B cell (primary cell): ENCODE measurements at regions not wholly inside any gene's neighbourhood (a gene's known extent, or its start where the extent isn't known, plus 50 kb on each side); places are given as distances from the start of the nearest gene placed in this dataset.

Source experiments
- ATAC-seq: fragments of 200-7000 bp; cut with Tn5 transposase; one replicate; pipeline ENCODE4 v1.10.0; 2021; ENCODE audit warnings: low read depth, mild to moderate bottlenecking, moderate number of reproducible peaks, moderate library complexity
- CTCF ChIA-PET: fragments of 350-600 bp; sonication (Branson Sonifier 250); formaldehyde crosslinking; loops from one replicate; lab custom pipeline; 2021; ENCODE audit warnings: antibody characterized with exemption, inconsistent platforms; lab: Charles Lee
- POLR2A ChIA-PET: fragments of 350-600 bp; sonication (Branson Sonifier 250); formaldehyde crosslinking; loops from one replicate; lab custom pipeline; 2021; ENCODE audit warnings: antibody characterized with exemption; lab: Charles Lee
- DNase-seq: peaks from one replicate; pipeline ENCODE4 v3.0.0; 2013
- H2AFZ ChIP-seq: 2 replicates; pipeline ENCODE4 v1.6.1; 2012; ENCODE audit warnings: mild to moderate bottlenecking, low read depth, low read length; ENCODE audit not compliant: insufficient read depth, poor library complexity, severe bottlenecking
- H3K27ac ChIP-seq, 2 donors: 1 replicate in 1 of 2; 2 replicates in 1 of 2; pipeline ENCODE4 v1.5.1; 2012 to 2013; ENCODE audit warnings: low read length in 2 of 2, mild to moderate bottlenecking in 2 of 2, moderate library complexity in 1 of 2
- H3K27me3 ChIP-seq, 4 experiments: fragments of 200-600 bp in 1 of 4; sonication (generic) in 1 of 4; replicated peaks in 1 of 4; 1 replicate in 2 of 4; 2 replicates in 2 of 4; pipeline versions ENCODE4 v1.6.1 to v1.7.0; 2013 to 2016; ENCODE audit warnings: low read length in 3 of 4, mild to moderate bottlenecking in 2 of 4, mixed read lengths in 1 of 4, moderate library complexity in 1 of 4; ENCODE audit not compliant: insufficient read depth in 4 of 4, control insufficient read depth in 3 of 4; ENCODE audit errors: control extremely low read depth in 1 of 4
- H3K36me3 ChIP-seq, 2 experiments: replicated peaks in 1 of 2; 1 replicate in 1 of 2; 2 replicates in 1 of 2; pipeline versions ENCODE4 v1.6.1 to v1.7.1; 2013; ENCODE audit warnings: low read length in 1 of 2; ENCODE audit not compliant: insufficient read depth in 2 of 2, control insufficient read depth in 1 of 2; ENCODE audit errors: control extremely low read depth in 1 of 2, extremely low read depth in 1 of 2
- H3K4me1 ChIP-seq, 2 donors: fragments of 200-600 bp in 1 of 2; sonication (generic) in 1 of 2; 1 replicate in 1 of 2; 2 replicates in 1 of 2; pipeline versions ENCODE4 v1.5.1 to v1.6.1; 2013 to 2017; ENCODE audit warnings: low read length in 2 of 2; ENCODE audit not compliant: control insufficient read depth in 2 of 2, insufficient read depth in 2 of 2
- H3K4me2 ChIP-seq: replicated peaks from 2 replicates; pipeline ENCODE3; 2012; ENCODE audit warnings: mild to moderate bottlenecking, low read depth, low read length; ENCODE audit not compliant: poor library complexity, severe bottlenecking
- H3K4me3 ChIP-seq, 5 experiments: fragments of 200-600 bp in 1 of 5; sonication (generic) in 1 of 5; 1 replicate in 3 of 5; 2 replicates in 2 of 5; pipeline versions ENCODE4 v1.5.1 to v1.7.0; 2011 to 2016; ENCODE audit warnings: low read length in 4 of 5, mild to moderate bottlenecking in 4 of 5, low read depth in 2 of 5, control low read depth in 1 of 5, moderate library complexity in 1 of 5; ENCODE audit not compliant: insufficient read depth in 1 of 5; ENCODE audit errors: control extremely low read depth in 1 of 5, extremely low read depth in 1 of 5
- H3K79me2 ChIP-seq: fragments of 200-600 bp; sonication (generic); one replicate; pipeline ENCODE4 v1.6.0; 2016; ENCODE audit warnings: low read length; ENCODE audit not compliant: control insufficient read depth, insufficient read depth
- H3K9ac ChIP-seq: fragments of 200-600 bp; sonication (generic); 2 replicates; pipeline ENCODE4 v1.6.1; 2017; ENCODE audit warnings: mild to moderate bottlenecking, low read length, moderate library complexity
- H3K9me3 ChIP-seq, 3 donors: one replicate each; pipeline versions ENCODE4 v1.6.1 to v1.7.1; 2013; ENCODE audit warnings: low read length in 2 of 3; ENCODE audit not compliant: control insufficient read depth in 2 of 3, insufficient read depth in 1 of 3; ENCODE audit errors: control extremely low read depth in 1 of 3
- H4K20me1 ChIP-seq: 2 replicates; pipeline ENCODE4 v1.6.0; 2012; ENCODE audit warnings: mild to moderate bottlenecking, low read length; ENCODE audit not compliant: insufficient read depth, control insufficient read depth, poor library complexity, severe bottlenecking
- H3K27ac Mint-ChIP-seq: one replicate; pipeline ENCODE4 v1.8.0; 2021; ENCODE audit warnings: mixed read lengths
- H3K27me3 Mint-ChIP-seq: one replicate; pipeline ENCODE4 v1.8.0; 2021; ENCODE audit warnings: mixed read lengths
- H3K4me1 Mint-ChIP-seq: one replicate; pipeline ENCODE4 v1.8.0; 2021; ENCODE audit warnings: mixed read lengths
- H3K4me3 Mint-ChIP-seq: one replicate; pipeline ENCODE4 v1.8.0; 2021; ENCODE audit warnings: mixed read lengths
- H3K9me3 Mint-ChIP-seq: one replicate; pipeline ENCODE4 v1.8.0; 2022; ENCODE audit warnings: mixed read lengths; ENCODE audit not compliant: insufficient read depth
- CTCF ChIP-seq: fragments of 200-600 bp; IDR thresholded peaks from one replicate; pipeline ENCODE4 v1.8.0; 2022; ENCODE audit warnings: antibody characterized with exemption, mild to moderate bottlenecking
- EZH2 ChIP-seq: IDR thresholded peaks from 2 replicates; pipeline ENCODE4 v1.6.1; 2012; ENCODE audit warnings: borderline replicate concordance, low read depth, mild to moderate bottlenecking, moderate library complexity, low read length; ENCODE audit not compliant: insufficient read depth, poor library complexity, severe bottlenecking
- WGBS: methylation state at CpG from one replicate; pipeline ENCODE4 v1.1.5; 2013; ENCODE audit warnings: missing lambda C conversion rate; ENCODE audit not compliant: insufficient coverage; 5-methylcytosine and 5-hydroxymethylcytosine counted together
- intact Hi-C: fragments of 100-400 bp; cut with micrococcal nuclease; formaldehyde crosslinking; loops from one replicate; pipeline ENCODE4 v1.10.0; 2022

- CTCF ChIA-PET = no interaction called here
- Mint-ChIP-seq H3K4me3 (no peak overlapping the region), H3K4me1 (no peaks in the 10 kb centered on the region), H3K9me3 (no peaks in the 10 kb centered on the region), H3K27ac (no peak overlapping the region), H3K27me3 (peaks cover 3% of the 10 kb centered on the region)
- H4K20me1 ChIP-seq = no peaks in the 10 kb centered on the region
- no peak overlapping the region for H3K27ac ChIP-seq
- peaks cover 0 to 9% (median 1%) of the 10 kb centered on the region in 3 donors for H3K9me3 ChIP-seq
- H3K27me3 ChIP-seq = no peaks in the 10 kb centered on the region
- POLR2A ChIA-PET = no interaction called here
- no peaks in the 10 kb centered on the region for H3K4me1 ChIP-seq
- H3K79me2 ChIP-seq = no peaks in the 10 kb centered on the region
- H2AFZ ChIP-seq = no peak overlapping the region
- DNase-seq (no peak), ATAC-seq (no peak)
- H3K4me3 ChIP-seq = no peak overlapping the region
- H3K9ac ChIP-seq = no peak overlapping the region
- H3K36me3 ChIP-seq = no peaks in the 10 kb centered on the region
- TF ChIP-seq EZH2 (no peak), CTCF (no peak)
- no peak overlapping the region for H3K4me2 ChIP-seq
- intact Hi-C loops = no loop called here
- WGBS = no CpG with 5 or more reads among the region's 2 CpGs
Observed at GRCh38 chr3:135596563-135596962, 369.0 kb upstream of the PPP2R3A start.

DNA sequence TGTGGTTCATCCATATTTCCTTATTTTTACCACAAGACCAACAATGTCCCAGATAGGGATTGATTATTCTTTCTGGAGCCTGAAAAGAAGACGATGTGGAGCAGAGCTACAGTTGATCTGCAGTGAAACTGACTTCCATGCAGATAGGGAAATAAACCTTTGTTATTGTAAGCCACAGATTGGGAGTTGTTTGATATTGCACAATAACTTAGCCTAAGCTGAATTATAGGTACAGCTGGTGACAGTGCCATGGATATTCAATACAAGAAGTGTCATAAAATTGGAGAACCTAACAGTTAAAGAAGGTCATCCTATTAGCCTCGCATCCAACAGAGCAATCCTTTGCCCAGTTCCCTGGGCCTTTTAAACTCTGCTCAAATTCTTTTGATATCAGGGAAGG lies 367.7 kb upstream of the PPP2R3A start:
- H3K27ac Mint-ChIP-seq = no peak overlapping the region
- Histone ChIP-seq H3K27ac (no peak overlapping the region), H3K79me2 (no peaks in the 10 kb centered on the region), H3K27me3 (no peaks in the 10 kb centered on the region), H2AFZ (no peak overlapping the region), H3K4me3 (no peak overlapping the region), H3K4me2 (no peak overlapping the region), H3K9ac (no peak overlapping the region), H3K36me3 (no peaks in the 10 kb centered on the region), H4K20me1 (no peaks in the 10 kb centered on the region), H3K9me3 (peaks cover 0 to 3% (median 0%) of the 10 kb centered on the region in 3 donors), H3K4me1 (no peaks in the 10 kb centered on the region)
- intact Hi-C loops = no loop called here
- POLR2A ChIA-PET = no interaction called here
- TF ChIP-seq CTCF (no peak), EZH2 (no peak)
- H3K27me3 Mint-ChIP-seq = peaks cover 3% of the 10 kb centered on the region
- DNase-seq (no peak), ATAC-seq (no peak)
- no peaks in the 10 kb centered on the region for H3K9me3 Mint-ChIP-seq
- no peaks in the 10 kb centered on the region for H3K4me1 Mint-ChIP-seq
- no CpG with 5 or more reads among the region's 2 CpGs for WGBS
- no peak overlapping the region for H3K4me3 Mint-ChIP-seq
- CTCF ChIA-PET = no interaction called here
